ENCODE measurements at regions not wholly inside any gene's neighbourhood (a gene's known extent, or its start where the extent isn't known, plus 50 kb on each side); places are given as distances from the start of the nearest gene placed in this dataset.

DNA sequence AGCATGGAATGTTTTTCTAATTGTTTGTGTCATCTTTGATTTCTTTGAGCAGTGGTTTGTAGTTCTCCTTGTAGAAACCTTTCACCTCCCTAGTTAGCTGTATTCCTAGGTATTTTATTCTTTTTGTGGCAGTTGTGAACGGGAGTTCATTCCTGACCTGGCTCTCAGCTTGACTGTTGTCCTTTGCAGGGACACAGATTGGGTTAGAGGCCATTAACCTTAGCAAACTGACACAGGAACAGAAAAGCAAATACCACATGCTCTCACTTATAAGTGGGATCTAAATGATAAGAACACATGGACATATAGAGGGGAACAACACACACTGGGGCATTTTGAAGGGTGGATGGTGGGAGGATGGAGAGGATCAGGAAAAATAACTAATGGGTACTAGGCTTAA lies 52.2 kb upstream of the RORA start:
- Histone ChIP-seq H3K4me1 (no peaks in the 10 kb centered on the region), H3K4me3 (no peak overlapping the region), H3K27me3 (peaks cover 0 to 8% of the 10 kb centered on the region in 2 donors), H3K36me3 (no peaks in the 10 kb centered on the region), H3K9me3 (no peaks in the 10 kb centered on the region), H3K27ac (no peak overlapping the region)
- intact Hi-C loops (cut with DNase I; ENCODE audit: low total_unique reads) = no loop called here
- TF ChIP-seq, protein P1, sequence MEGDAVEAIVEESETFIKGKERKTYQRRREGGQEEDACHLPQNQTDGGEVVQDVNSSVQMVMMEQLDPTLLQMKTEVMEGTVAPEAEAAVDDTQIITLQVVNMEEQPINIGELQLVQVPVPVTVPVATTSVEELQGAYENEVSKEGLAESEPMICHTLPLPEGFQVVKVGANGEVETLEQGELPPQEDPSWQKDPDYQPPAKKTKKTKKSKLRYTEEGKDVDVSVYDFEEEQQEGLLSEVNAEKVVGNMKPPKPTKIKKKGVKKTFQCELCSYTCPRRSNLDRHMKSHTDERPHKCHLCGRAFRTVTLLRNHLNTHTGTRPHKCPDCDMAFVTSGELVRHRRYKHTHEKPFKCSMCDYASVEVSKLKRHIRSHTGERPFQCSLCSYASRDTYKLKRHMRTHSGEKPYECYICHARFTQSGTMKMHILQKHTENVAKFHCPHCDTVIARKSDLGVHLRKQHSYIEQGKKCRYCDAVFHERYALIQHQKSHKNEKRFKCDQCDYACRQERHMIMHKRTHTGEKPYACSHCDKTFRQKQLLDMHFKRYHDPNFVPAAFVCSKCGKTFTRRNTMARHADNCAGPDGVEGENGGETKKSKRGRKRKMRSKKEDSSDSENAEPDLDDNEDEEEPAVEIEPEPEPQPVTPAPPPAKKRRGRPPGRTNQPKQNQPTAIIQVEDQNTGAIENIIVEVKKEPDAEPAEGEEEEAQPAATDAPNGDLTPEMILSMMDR (IDR thresholded peaks at IDR 0.05) = no peak
- no peak for DNase-seq

Data from tibial artery (tissue), 4 donors.